ENCODE measurements at regions not wholly inside any gene's neighbourhood (a gene's known extent, or its start where the extent isn't known, plus 50 kb on each side); places are given as distances from the start of the nearest gene placed in this dataset.

GRCh38 chr5:82811490-82811889 lies 265.7 kb downstream of the TMEM167A start:
- TF ChIP-seq EZH2phosphoT487 (IDR thresholded peaks at IDR 0.05; ENCODE audit: borderline replicate concordance, low read depth, low read length) (no peak), CTCF (conservative IDR thresholded peaks at IDR 0.05; ENCODE audit: low read length) (no peak)

GRCh38 chr5:82809420-82810143 lies 267.6 kb downstream of the TMEM167A start:
- Histone ChIP-seq H3K4me1 (ENCODE audit: insufficient read depth, low read length, poor library complexity, severe bottlenecking) (no peaks in the 10 kb centered on the region), H3K4me2 (ENCODE audit: low read length) (no peak overlapping the region), H4K20me1 (ENCODE audit: insufficient read depth, low read length) (no peaks in the 10 kb centered on the region), H3K9me3 (ENCODE audit: low read length) (no peaks in the 10 kb centered on the region), H3K4me3 (ENCODE audit: low read depth, low read length, poor library complexity, severe bottlenecking) (no peak overlapping the region), H3K9me2 (ENCODE audit: insufficient read depth, low read length) (no peaks in the 10 kb centered on the region), H2AFZ (ENCODE audit: low read length) (no peak overlapping the region), H3K36me3 (ENCODE audit: insufficient read depth, low read length) (no peaks in the 10 kb centered on the region), H3K79me2 (ENCODE audit: insufficient read depth, low read depth, low read length) (no peaks in the 10 kb centered on the region), H3K27ac (ENCODE audit: low read depth, low read length, poor library complexity, severe bottlenecking) (no peak overlapping the region)
- ChIA-PET CTCF (ENCODE audit: unreplicated experiment) (no interaction called here), POLR2A (no interaction called here)
- no peak for DNase-seq (ENCODE audit: low spot score)
- intact Hi-C loops (cut with micrococcal nuclease; ENCODE audit: unreplicated experiment): no loop called here
- BruUV-seq (replicated peaks): no TSS peak
- TF ChIP-seq EZH2phosphoT487 (IDR thresholded peaks at IDR 0.05; ENCODE audit: borderline replicate concordance, low read depth, low read length) (no peak), CTCF (conservative IDR thresholded peaks at IDR 0.05; ENCODE audit: low read length) (no peak)

More at GRCh38 chr5:82811490-82811889, 265.7 kb downstream of the TMEM167A start:
- Histone ChIP-seq H2AFZ (ENCODE audit: low read length) (no peak overlapping the region), H3K4me3 (ENCODE audit: low read depth, low read length, poor library complexity, severe bottlenecking) (no peak overlapping the region), H3K9me3 (ENCODE audit: low read length) (no peaks in the 10 kb centered on the region), H4K20me1 (ENCODE audit: insufficient read depth, low read length) (no peaks in the 10 kb centered on the region), H3K27ac (ENCODE audit: low read depth, low read length, poor library complexity, severe bottlenecking) (no peak overlapping the region), H3K9me2 (ENCODE audit: insufficient read depth, low read length) (no peaks in the 10 kb centered on the region), H3K4me1 (ENCODE audit: insufficient read depth, low read length, poor library complexity, severe bottlenecking) (no peaks in the 10 kb centered on the region), H3K36me3 (ENCODE audit: insufficient read depth, low read length) (no peaks in the 10 kb centered on the region), H3K79me2 (ENCODE audit: insufficient read depth, low read depth, low read length) (no peaks in the 10 kb centered on the region), H3K4me2 (ENCODE audit: low read length) (no peak overlapping the region)
- intact Hi-C loops (cut with micrococcal nuclease; ENCODE audit: unreplicated experiment): no loop called here
- no TSS peak for BruUV-seq (replicated peaks)
- ChIA-PET CTCF (ENCODE audit: unreplicated experiment) (no interaction called here), POLR2A (interaction anchor here (0.6 kb wide), 1 partner anchor 1030 kb away, joined by 3 read pairs; no protein-coding TSS in a partner anchor)
- no peak for DNase-seq (ENCODE audit: low spot score)

- ChIA-PET POLR2A (no interaction called here), CTCF (ENCODE audit: unreplicated experiment) (no interaction called here)
- no peak overlapping the region for H3K4me2 ChIP-seq (ENCODE audit: low read length)
- DNase-seq (ENCODE audit: low spot score): no peak
- no peaks in the 10 kb centered on the region for H3K9me3 ChIP-seq (ENCODE audit: low read length)
- no peaks in the 10 kb centered on the region for H3K36me3 ChIP-seq (ENCODE audit: insufficient read depth, low read length)
- H3K79me2 ChIP-seq (ENCODE audit: insufficient read depth, low read depth, low read length): no peaks in the 10 kb centered on the region
- no peaks in the 10 kb centered on the region for H4K20me1 ChIP-seq (ENCODE audit: insufficient read depth, low read length)
- no TSS peak for BruUV-seq (replicated peaks)
- H2AFZ ChIP-seq (ENCODE audit: low read length): no peak overlapping the region
- H3K9me2 ChIP-seq (ENCODE audit: insufficient read depth, low read length): no peaks in the 10 kb centered on the region
- TF ChIP-seq CTCF (conservative IDR thresholded peaks at IDR 0.05; ENCODE audit: low read length) (no peak), EZH2phosphoT487 (IDR thresholded peaks at IDR 0.05; ENCODE audit: borderline replicate concordance, low read depth, low read length) (no peak)
- no peak overlapping the region for H3K27ac ChIP-seq (ENCODE audit: low read depth, low read length, poor library complexity, severe bottlenecking)
- intact Hi-C loops (cut with micrococcal nuclease; ENCODE audit: unreplicated experiment): no loop called here
- no peaks in the 10 kb centered on the region for H3K4me1 ChIP-seq (ENCODE audit: insufficient read depth, low read length, poor library complexity, severe bottlenecking)
- no peak overlapping the region for H3K4me3 ChIP-seq (ENCODE audit: low read depth, low read length, poor library complexity, severe bottlenecking)
Measured at GRCh38 chr5:82808960-82809359, 268.2 kb downstream of the TMEM167A start.
